Tibial artery (tissue), 4 donors: ENCODE measurements at regions not wholly inside any gene's neighbourhood (a gene's known extent, or its start where the extent isn't known, plus 50 kb on each side); places are given as distances from the start of the nearest gene placed in this dataset.

ENCODE experiments used
- DNase-seq, 2 donors: peaks; one replicate each; pipeline ENCODE4 v3.0.0-alpha.2; 2019
- H3K27ac ChIP-seq, 2 donors: fragments of 200-600 bp; sonication (generic) in 1 of 2; 1 replicate in 1 of 2; 2 replicates in 1 of 2; pipeline ENCODE4 v1.5.1; 2018 to 2019; ENCODE audit warnings: mild to moderate bottlenecking in 1 of 2
- H3K27me3 ChIP-seq, 2 donors: fragments of 200-600 bp; sonication (generic) in 1 of 2; one replicate each; pipeline versions ENCODE4 v1.5.1 to v1.6.0; 2016 to 2019
- H3K36me3 ChIP-seq, 3 donors: fragments of 200-600 bp; sonication (generic) in 2 of 3; one replicate each; pipeline ENCODE4 v1.5.1; 2016 to 2019; ENCODE audit warnings: mild to moderate bottlenecking in 2 of 3
- H3K4me1 ChIP-seq, 4 donors: fragments of 200-600 bp; sonication (generic) in 2 of 4; 1 replicate in 3 of 4; 2 replicates in 1 of 4; pipeline ENCODE4 v1.5.1; 2016 to 2019
- H3K4me3 ChIP-seq, 2 donors: fragments of 200-600 bp; sonication (generic) in 1 of 2; 1 replicate in 1 of 2; 2 replicates in 1 of 2; pipeline ENCODE4 v1.5.1; 2018 to 2019; ENCODE audit warnings: mild to moderate bottlenecking in 2 of 2
- H3K9me3 ChIP-seq, 3 donors: fragments of 200-600 bp; sonication (generic) in 1 of 3; one replicate each; pipeline ENCODE4 v1.5.1; 2016 to 2019
- intact Hi-C: fragments of 100-400 bp; cut with DNase I; formaldehyde crosslinking; loops from one replicate; pipeline ENCODE4 v1.15.0; 2023; ENCODE audit warnings: low total_unique reads
- TF ChIP-seq, protein P1 (sequence below), 2 experiments: fragments of 200-600 bp in 1 of 2; fragments of 450-650 bp in 1 of 2; IDR thresholded peaks; one replicate each; pipeline ENCODE4 v1.5.1; 2017 to 2019; ENCODE audit warnings: antibody characterized with exemption in 2 of 2, mild to moderate bottlenecking in 1 of 2, moderate library complexity in 1 of 2

DNA sequence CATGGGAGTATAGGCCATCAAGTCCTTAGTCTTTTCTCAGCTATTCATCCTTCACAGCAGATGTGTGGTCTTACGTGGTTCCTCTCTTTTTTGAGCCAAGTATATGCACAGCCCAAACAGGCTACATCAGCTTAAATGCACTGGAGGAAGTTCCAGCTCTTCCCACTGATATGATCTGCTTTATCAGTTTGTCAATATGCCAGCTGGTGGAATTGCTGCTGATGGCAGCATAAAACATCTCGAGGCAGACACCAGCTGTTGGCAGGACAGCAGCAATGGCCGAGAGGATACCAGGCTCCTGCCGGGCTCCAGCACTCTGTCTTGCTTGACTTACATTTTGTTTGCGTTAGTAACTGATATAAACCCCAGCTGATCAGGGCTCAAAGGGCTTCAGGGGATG lies 143.4 kb downstream of the TENT4A start:
- intact Hi-C loops: no loop called here
- no peak for DNase-seq
- no peaks in the 10 kb centered on the region for H3K4me1 ChIP-seq
- no peaks in the 10 kb centered on the region for H3K27me3 ChIP-seq
- no peak overlapping the region for H3K27ac ChIP-seq
- TF ChIP-seq, protein P1, sequence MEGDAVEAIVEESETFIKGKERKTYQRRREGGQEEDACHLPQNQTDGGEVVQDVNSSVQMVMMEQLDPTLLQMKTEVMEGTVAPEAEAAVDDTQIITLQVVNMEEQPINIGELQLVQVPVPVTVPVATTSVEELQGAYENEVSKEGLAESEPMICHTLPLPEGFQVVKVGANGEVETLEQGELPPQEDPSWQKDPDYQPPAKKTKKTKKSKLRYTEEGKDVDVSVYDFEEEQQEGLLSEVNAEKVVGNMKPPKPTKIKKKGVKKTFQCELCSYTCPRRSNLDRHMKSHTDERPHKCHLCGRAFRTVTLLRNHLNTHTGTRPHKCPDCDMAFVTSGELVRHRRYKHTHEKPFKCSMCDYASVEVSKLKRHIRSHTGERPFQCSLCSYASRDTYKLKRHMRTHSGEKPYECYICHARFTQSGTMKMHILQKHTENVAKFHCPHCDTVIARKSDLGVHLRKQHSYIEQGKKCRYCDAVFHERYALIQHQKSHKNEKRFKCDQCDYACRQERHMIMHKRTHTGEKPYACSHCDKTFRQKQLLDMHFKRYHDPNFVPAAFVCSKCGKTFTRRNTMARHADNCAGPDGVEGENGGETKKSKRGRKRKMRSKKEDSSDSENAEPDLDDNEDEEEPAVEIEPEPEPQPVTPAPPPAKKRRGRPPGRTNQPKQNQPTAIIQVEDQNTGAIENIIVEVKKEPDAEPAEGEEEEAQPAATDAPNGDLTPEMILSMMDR (IDR thresholded peaks at IDR 0.05): no peak
- no peak overlapping the region for H3K4me3 ChIP-seq
- H3K9me3 ChIP-seq: peaks cover 0 to 14% (median 0%) of the 10 kb centered on the region in 3 donors
- no peaks in the 10 kb centered on the region for H3K36me3 ChIP-seq

DNA sequence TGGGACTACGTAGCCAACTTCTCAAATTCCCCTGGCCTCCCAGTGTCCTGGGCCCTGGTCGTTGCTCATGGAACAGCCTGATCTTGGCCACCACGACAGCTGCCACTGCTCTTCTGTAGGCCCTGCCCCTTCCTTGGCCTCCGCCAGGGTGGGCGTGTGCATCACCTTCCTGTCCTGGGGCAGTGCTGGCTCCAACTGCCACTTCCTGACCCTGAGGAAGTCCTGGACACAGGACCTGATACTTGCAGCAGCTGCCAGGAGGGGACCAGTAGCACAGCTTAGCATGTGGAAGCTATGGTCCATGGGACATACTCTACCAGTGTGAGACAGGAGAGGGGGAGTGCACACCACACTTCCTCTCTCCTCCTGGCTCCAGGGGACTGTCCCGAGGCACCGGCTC lies 145.2 kb downstream of the TENT4A start:
- no peak for DNase-seq
- Histone ChIP-seq H3K4me3 (no peak overlapping the region), H3K27ac (no peak overlapping the region), H3K9me3 (peaks cover 0 to 9% (median 0%) of the 10 kb centered on the region in 3 donors), H3K36me3 (no peaks in the 10 kb centered on the region), H3K27me3 (no peaks in the 10 kb centered on the region), H3K4me1 (no peaks in the 10 kb centered on the region)
- intact Hi-C loops: no loop called here
- TF ChIP-seq, protein P1 (IDR thresholded peaks at IDR 0.05): no peak

DNA sequence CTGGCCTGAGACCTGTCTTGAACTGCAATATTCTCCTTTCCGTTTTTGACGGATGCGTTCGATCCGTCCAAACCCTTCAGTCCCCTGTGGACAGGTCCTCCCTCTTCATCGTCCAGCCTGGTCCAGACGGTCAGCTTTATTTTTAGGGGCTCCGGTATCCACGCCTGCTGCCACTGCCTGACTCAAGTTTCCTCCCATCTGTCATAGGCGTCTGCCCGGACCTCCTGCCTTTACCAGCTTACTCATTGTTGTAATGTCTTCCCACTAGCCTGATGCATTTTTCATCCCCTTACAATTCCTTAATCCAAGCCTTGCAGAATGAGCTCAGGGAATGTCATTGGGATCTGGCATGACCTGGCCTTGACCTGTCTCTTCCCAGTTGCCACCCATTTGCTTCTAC lies 145.8 kb downstream of the TENT4A start:
- no peak overlapping the region for H3K4me3 ChIP-seq
- no peak for DNase-seq
- intact Hi-C loops: no loop called here
- peaks cover 0 to 7% (median 0%) of the 10 kb centered on the region in 3 donors for H3K9me3 ChIP-seq
- no peaks in the 10 kb centered on the region for H3K27me3 ChIP-seq
- no peaks in the 10 kb centered on the region for H3K36me3 ChIP-seq
- TF ChIP-seq, protein P1 (IDR thresholded peaks at IDR 0.05): no peak
- no peaks in the 10 kb centered on the region for H3K4me1 ChIP-seq
- no peak overlapping the region for H3K27ac ChIP-seq

DNA sequence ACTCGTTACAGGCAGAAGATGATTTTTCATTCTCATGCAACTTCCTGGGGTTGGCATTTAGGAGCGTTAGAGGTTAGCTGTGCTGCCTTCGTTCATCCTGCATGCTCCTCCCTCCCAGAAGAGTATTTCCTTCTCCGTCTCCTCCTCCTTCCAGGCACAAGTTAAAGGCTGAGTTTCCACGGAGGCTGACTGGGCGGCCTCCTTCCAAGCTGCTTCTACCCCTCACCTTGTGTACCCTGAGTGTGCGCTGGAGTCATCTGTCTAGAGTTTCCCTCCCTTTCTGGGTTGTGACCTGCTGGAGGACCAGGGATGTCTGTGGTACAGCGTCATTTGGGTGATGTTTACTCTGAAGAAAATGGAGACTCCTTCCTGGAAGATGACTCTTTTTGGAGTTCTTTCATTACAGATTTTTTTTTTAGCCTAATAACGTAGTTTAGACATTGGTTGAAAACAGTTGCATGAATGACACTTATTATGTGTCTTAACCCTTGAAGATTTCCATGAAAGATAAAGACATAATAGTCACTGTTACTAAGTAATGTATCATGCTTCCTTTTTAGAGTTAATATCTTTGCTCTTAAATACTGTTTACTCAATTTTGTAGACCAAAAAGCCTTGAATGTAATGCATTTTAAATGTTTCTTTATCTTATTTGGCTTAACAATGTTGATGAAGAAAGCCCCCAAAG lies 146.9 kb downstream of the TENT4A start:
- no peak for DNase-seq
- TF ChIP-seq, protein P1 (IDR thresholded peaks at IDR 0.05): no peak
- Histone ChIP-seq H3K4me3 (no peak overlapping the region), H3K36me3 (no peaks in the 10 kb centered on the region), H3K4me1 (no peaks in the 10 kb centered on the region), H3K27ac (no peak overlapping the region), H3K27me3 (no peaks in the 10 kb centered on the region), H3K9me3 (no peaks in the 10 kb centered on the region)
- intact Hi-C loops: no loop called here

DNA sequence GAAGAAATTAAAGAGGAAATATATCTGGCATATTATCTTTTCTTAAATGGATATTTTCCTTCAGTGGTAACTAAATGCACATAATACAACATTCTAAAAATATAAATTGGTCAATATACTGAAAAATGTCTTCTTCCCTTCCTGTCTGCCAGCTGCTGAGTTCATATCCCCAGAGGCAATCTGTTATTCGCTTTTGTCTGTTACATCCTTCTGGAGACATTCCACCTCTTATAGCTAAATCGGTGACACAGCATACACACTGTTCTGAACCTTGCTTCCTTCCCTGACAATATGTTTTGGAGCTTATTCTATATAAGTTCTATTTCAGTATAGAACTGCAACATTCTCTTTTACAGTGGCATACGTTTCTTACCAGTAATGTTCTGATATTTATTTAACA lies 147.8 kb downstream of the TENT4A start:
- Histone ChIP-seq H3K4me1 (no peaks in the 10 kb centered on the region), H3K27ac (no peak overlapping the region), H3K9me3 (no peaks in the 10 kb centered on the region), H3K4me3 (no peak overlapping the region), H3K36me3 (no peaks in the 10 kb centered on the region), H3K27me3 (no peaks in the 10 kb centered on the region)
- DNase-seq: no peak
- intact Hi-C loops: no loop called here
- TF ChIP-seq, protein P1 (IDR thresholded peaks at IDR 0.05): no peak

DNA sequence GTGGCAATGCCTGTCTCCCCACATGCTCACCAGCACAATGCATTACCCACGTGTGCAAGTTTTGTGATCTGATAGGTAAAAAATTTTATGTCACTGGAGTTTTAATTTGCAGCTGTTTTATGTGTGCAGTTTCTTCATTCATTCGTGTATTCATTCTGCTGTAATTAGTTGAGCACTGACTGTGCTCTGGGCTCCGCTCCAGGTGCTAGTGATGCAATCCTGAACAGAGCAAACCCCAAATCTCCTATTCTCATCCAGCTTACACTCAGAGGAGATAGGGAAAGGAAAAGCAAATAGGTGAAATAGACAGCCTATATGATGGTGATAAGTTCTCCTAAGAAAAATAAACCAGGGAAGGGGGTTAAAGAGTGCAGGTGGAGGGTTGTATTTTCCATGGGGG lies 148.4 kb downstream of the TENT4A start:
- intact Hi-C loops: no loop called here
- Histone ChIP-seq H3K36me3 (no peaks in the 10 kb centered on the region), H3K4me1 (no peaks in the 10 kb centered on the region), H3K27ac (no peak overlapping the region), H3K27me3 (no peaks in the 10 kb centered on the region), H3K9me3 (no peaks in the 10 kb centered on the region), H3K4me3 (no peak overlapping the region)
- TF ChIP-seq, protein P1 (IDR thresholded peaks at IDR 0.05): no peak
- DNase-seq: no peak
